Astrocyte (in vitro differentiated cells and primary cell): ENCODE measurements at regions not wholly inside any gene's neighbourhood (a gene's known extent, or its start where the extent isn't known, plus 50 kb on each side); places are given as distances from the start of the nearest gene placed in this dataset.

ENCODE experiments used
- CTCF ChIP-seq: IDR thresholded peaks from 2 replicates; pipeline ENCODE4 v1.5.1; 2011; ENCODE audit warnings: low read depth, mild to moderate bottlenecking, inconsistent platforms, low read length, moderate library complexity; ENCODE audit not compliant: insufficient read depth
- EZH2 ChIP-seq: IDR thresholded peaks from 2 replicates; pipeline ENCODE4 v1.6.1; 2012; ENCODE audit warnings: mild to moderate bottlenecking, low read length, inconsistent platforms; ENCODE audit not compliant: insufficient read depth

- TF ChIP-seq CTCF (no peak), EZH2 (no peak)
Observed at GRCh38 chr5:173826428-173827350, 61.5 kb upstream of the CPEB4 start.
